ENCODE measurements at regions not wholly inside any gene's neighbourhood (a gene's known extent, or its start where the extent isn't known, plus 50 kb on each side); places are given as distances from the start of the nearest gene placed in this dataset.

DNA sequence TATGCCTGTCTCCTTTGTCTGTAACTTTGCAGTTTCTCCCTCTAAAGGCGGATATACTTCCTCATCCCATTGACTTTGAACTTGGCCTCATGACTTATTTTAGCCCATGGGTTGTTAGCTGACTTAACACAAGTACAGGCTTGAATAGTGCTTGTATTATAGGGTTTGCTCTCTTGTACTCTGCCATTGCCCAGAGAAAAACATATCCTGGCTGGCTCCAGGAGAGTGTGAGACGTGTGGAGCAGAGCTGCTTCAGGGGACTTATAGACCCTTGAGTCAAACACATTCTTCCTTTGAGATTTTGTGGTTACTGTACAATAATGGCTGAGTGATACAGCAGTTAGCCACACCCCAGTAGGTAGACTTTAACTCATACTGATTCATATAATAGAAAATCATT lies 124.0 kb downstream of the RAP2B start:
- peaks cover 2% of the 10 kb centered on the region for H3K4me1 ChIP-seq (ENCODE audit: low read depth, poor library complexity, severe bottlenecking)
- H3K27me3 ChIP-seq (ENCODE audit: insufficient read depth, low read depth): no peaks in the 10 kb centered on the region
- H3K36me3 ChIP-seq (ENCODE audit: insufficient read depth): no peaks in the 10 kb centered on the region
- no peak overlapping the region for H3K4me2 ChIP-seq
- no peak overlapping the region for H3K27ac ChIP-seq
- no peak overlapping the region for H2AFZ ChIP-seq (ENCODE audit: low read depth)
- no peaks in the 10 kb centered on the region for H4K20me1 ChIP-seq (ENCODE audit: insufficient read depth)
- no peak overlapping the region for H3K4me3 ChIP-seq (IDR thresholded peaks at IDR 0.05; ENCODE audit: insufficient read depth, low read depth, low read length)
- no peaks in the 10 kb centered on the region for H3K79me2 ChIP-seq (ENCODE audit: insufficient read depth, low read depth)
- no peak overlapping the region for H3K9ac ChIP-seq
- TF ChIP-seq, protein P1, sequence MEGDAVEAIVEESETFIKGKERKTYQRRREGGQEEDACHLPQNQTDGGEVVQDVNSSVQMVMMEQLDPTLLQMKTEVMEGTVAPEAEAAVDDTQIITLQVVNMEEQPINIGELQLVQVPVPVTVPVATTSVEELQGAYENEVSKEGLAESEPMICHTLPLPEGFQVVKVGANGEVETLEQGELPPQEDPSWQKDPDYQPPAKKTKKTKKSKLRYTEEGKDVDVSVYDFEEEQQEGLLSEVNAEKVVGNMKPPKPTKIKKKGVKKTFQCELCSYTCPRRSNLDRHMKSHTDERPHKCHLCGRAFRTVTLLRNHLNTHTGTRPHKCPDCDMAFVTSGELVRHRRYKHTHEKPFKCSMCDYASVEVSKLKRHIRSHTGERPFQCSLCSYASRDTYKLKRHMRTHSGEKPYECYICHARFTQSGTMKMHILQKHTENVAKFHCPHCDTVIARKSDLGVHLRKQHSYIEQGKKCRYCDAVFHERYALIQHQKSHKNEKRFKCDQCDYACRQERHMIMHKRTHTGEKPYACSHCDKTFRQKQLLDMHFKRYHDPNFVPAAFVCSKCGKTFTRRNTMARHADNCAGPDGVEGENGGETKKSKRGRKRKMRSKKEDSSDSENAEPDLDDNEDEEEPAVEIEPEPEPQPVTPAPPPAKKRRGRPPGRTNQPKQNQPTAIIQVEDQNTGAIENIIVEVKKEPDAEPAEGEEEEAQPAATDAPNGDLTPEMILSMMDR (conservative IDR thresholded peaks at IDR 0.05; ENCODE audit: low read depth, low read length): no peak

DNA sequence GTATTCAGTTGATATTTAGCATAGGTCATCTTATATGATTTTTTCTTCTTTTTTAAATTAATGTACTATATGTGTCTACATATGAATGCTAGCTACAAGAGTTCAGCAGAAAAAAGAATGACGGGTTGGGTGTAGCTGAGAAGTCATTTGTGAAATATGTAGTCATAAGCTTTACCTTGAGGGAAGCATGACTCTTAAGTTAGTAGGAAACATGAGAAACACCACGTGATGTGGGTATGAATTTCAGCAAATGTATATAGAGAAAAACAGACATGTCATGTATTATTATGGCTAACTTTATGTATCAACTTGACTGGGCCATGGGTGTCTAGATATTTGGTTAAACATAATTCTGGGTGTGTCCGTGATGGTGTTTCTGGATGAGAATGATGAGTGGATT lies 125.0 kb downstream of the RAP2B start:
- Histone ChIP-seq H3K4me3 (IDR thresholded peaks at IDR 0.05; ENCODE audit: insufficient read depth, low read depth, low read length) (no peak overlapping the region), H3K4me2 (no peak overlapping the region), H3K27ac (no peak overlapping the region), H3K36me3 (ENCODE audit: insufficient read depth) (no peaks in the 10 kb centered on the region), H3K27me3 (ENCODE audit: insufficient read depth, low read depth) (no peaks in the 10 kb centered on the region), H3K9ac (no peak overlapping the region), H4K20me1 (ENCODE audit: insufficient read depth) (no peaks in the 10 kb centered on the region), H3K79me2 (ENCODE audit: insufficient read depth, low read depth) (no peaks in the 10 kb centered on the region), H3K4me1 (ENCODE audit: low read depth, poor library complexity, severe bottlenecking) (peaks cover 3% of the 10 kb centered on the region), H2AFZ (ENCODE audit: low read depth) (no peak overlapping the region)
- TF ChIP-seq, protein P1 (conservative IDR thresholded peaks at IDR 0.05; ENCODE audit: low read depth, low read length): no peak

DNA sequence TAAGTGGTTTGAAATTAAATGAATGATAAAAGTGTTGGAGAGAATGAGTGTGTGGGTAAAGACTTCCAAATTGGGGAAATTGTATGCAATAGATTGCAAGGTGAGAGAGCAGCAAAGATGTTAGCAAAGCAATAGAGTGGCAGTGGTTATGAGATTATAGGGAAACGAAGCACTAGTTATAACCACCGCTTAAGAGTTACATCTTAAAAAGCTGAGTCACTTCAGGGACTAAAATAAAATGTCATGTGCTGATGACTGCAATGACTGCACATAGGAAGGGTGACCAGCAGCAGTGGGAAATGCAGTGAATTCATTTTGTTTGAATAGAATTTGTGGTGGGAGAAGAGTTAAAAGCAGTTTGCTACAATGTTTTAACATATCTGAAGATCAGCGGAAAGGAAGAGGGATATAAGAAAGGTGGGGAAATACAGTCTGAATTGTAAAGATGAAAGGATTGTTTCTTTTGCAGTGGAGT lies 127.3 kb downstream of the RAP2B start:
- Histone ChIP-seq H3K36me3 (ENCODE audit: insufficient read depth) (no peaks in the 10 kb centered on the region), H3K27ac (no peak overlapping the region), H2AFZ (ENCODE audit: low read depth) (no peak overlapping the region), H4K20me1 (ENCODE audit: insufficient read depth) (no peaks in the 10 kb centered on the region), H3K4me1 (ENCODE audit: low read depth, poor library complexity, severe bottlenecking) (peaks cover 3% of the 10 kb centered on the region), H3K4me2 (no peak overlapping the region), H3K4me3 (IDR thresholded peaks at IDR 0.05; ENCODE audit: insufficient read depth, low read depth, low read length) (no peak overlapping the region), H3K9ac (no peak overlapping the region), H3K27me3 (ENCODE audit: insufficient read depth, low read depth) (no peaks in the 10 kb centered on the region), H3K79me2 (ENCODE audit: insufficient read depth, low read depth) (no peaks in the 10 kb centered on the region)
- TF ChIP-seq, protein P1 (conservative IDR thresholded peaks at IDR 0.05; ENCODE audit: low read depth, low read length): no peak

DNA sequence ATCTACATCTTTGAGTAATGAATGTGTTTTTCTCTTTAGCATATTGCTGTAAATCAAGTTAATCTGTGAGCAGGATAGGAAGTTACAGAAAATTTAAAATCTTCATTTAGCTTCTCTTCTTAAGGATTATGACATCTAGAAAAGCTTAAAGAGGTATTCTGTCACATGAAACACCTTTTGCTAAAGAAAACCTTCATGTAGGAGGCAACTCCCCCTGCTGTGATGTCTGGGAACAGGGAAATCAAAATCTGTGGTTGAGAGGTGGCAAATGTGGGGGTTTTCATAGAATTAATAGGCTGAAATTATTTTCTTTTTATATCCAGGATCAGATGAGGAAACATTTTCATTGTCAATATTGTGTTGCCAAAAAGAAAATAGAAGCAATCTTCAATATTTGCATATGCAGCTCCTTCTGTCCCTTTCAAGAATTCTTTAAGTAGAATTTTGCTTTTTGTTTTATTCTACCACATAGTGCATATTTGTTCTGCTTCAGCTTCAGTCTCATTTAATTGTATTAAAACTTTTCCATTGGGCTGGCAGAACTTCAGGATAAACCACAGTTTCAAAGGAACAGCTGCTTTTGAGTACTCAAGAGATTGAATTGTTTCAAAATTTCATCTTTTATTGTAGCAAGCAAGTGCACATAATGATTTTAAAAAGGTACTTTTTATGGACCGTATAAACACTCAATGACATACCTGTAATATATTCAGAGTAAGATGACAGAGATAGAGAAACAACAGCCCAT lies 128.4 kb downstream of the RAP2B start:
- H3K79me2 ChIP-seq (ENCODE audit: insufficient read depth, low read depth): no peaks in the 10 kb centered on the region
- no peaks in the 10 kb centered on the region for H3K36me3 ChIP-seq (ENCODE audit: insufficient read depth)
- no peak overlapping the region for H3K4me2 ChIP-seq
- peaks cover 3% of the 10 kb centered on the region for H3K4me1 ChIP-seq (ENCODE audit: low read depth, poor library complexity, severe bottlenecking)
- no peak overlapping the region for H3K27ac ChIP-seq
- no peak overlapping the region for H3K9ac ChIP-seq
- H3K4me3 ChIP-seq (IDR thresholded peaks at IDR 0.05; ENCODE audit: insufficient read depth, low read depth, low read length): no peak overlapping the region
- TF ChIP-seq, protein P1 (conservative IDR thresholded peaks at IDR 0.05; ENCODE audit: low read depth, low read length): no peak; the same call in 1 of the 2 replicates
- no peaks in the 10 kb centered on the region for H4K20me1 ChIP-seq (ENCODE audit: insufficient read depth)
- no peak overlapping the region for H2AFZ ChIP-seq (ENCODE audit: low read depth)
- H3K27me3 ChIP-seq (ENCODE audit: insufficient read depth, low read depth): no peaks in the 10 kb centered on the region
